Parathyroid adenoma (tissue), 2 donors: ENCODE measurements at regions not wholly inside any gene's neighbourhood (a gene's known extent, or its start where the extent isn't known, plus 50 kb on each side); places are given as distances from the start of the nearest gene placed in this dataset.

Source experiments
- H2AFZ ChIP-seq: fragments of 300-600 bp; sonication (generic); one replicate; pipeline ENCODE4 v1.7.0; 2017; ENCODE audit warnings: antibody characterized with exemption, mild to moderate bottlenecking
- H3K27ac ChIP-seq: fragments of 300-600 bp; sonication (generic); one replicate; pipeline ENCODE4 v1.7.0; 2017
- H3K27me3 ChIP-seq: fragments of 300-600 bp; sonication (generic); one replicate; pipeline ENCODE4 v1.7.0; 2017; ENCODE audit warnings: low read length; ENCODE audit not compliant: control insufficient read depth, insufficient read depth
- H3K36me3 ChIP-seq: fragments of 300-600 bp; sonication (generic); one replicate; pipeline ENCODE4 v1.7.0; 2017; ENCODE audit warnings: low read length; ENCODE audit not compliant: control insufficient read depth, insufficient read depth
- H3K4me1 ChIP-seq: fragments of 300-600 bp; sonication (generic); one replicate; pipeline ENCODE4 v1.7.0; 2017; ENCODE audit warnings: control low read depth
- H3K4me2 ChIP-seq: fragments of 300-600 bp; sonication (generic); one replicate; pipeline ENCODE4 v1.7.0; 2017; ENCODE audit warnings: low read length
- H3K4me3 ChIP-seq: fragments of 300-600 bp; sonication (generic); one replicate; pipeline ENCODE4 v1.7.0; 2017; ENCODE audit warnings: low read depth, low read length
- H3K79me2 ChIP-seq: fragments of 300-600 bp; sonication (generic); one replicate; pipeline ENCODE4 v1.7.0; 2017; ENCODE audit warnings: control low read depth
- H3K9ac ChIP-seq: fragments of 300-600 bp; sonication (generic); one replicate; pipeline ENCODE4 v1.7.0; 2017; ENCODE audit warnings: mild to moderate bottlenecking
- H3K9me3 ChIP-seq: fragments of 300-600 bp; sonication (generic); one replicate; pipeline ENCODE4 v1.7.0; 2017; ENCODE audit warnings: low read length; ENCODE audit not compliant: control insufficient read depth
- TF ChIP-seq, protein P1 (sequence below): fragments of 300-600 bp; sonication (generic); IDR thresholded peaks from one replicate; pipeline ENCODE4 v1.7.0; 2017; ENCODE audit warnings: antibody characterized with exemption, mild to moderate bottlenecking
- donor health status: primary hyperparathyroidism.

GRCh38 chr14:38350102-38350501, 94.2 kb upstream of the CLEC14A start:
- H3K27me3 ChIP-seq = no peaks in the 10 kb centered on the region
- no peaks in the 10 kb centered on the region for H3K79me2 ChIP-seq
- TF ChIP-seq, protein P1, sequence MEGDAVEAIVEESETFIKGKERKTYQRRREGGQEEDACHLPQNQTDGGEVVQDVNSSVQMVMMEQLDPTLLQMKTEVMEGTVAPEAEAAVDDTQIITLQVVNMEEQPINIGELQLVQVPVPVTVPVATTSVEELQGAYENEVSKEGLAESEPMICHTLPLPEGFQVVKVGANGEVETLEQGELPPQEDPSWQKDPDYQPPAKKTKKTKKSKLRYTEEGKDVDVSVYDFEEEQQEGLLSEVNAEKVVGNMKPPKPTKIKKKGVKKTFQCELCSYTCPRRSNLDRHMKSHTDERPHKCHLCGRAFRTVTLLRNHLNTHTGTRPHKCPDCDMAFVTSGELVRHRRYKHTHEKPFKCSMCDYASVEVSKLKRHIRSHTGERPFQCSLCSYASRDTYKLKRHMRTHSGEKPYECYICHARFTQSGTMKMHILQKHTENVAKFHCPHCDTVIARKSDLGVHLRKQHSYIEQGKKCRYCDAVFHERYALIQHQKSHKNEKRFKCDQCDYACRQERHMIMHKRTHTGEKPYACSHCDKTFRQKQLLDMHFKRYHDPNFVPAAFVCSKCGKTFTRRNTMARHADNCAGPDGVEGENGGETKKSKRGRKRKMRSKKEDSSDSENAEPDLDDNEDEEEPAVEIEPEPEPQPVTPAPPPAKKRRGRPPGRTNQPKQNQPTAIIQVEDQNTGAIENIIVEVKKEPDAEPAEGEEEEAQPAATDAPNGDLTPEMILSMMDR = no peak
- H3K9me3 ChIP-seq = no peaks in the 10 kb centered on the region
- no peak overlapping the region for H2AFZ ChIP-seq
- H3K27ac ChIP-seq = no peak overlapping the region
- H3K9ac ChIP-seq = no peak overlapping the region
- no peaks in the 10 kb centered on the region for H3K36me3 ChIP-seq
- H3K4me3 ChIP-seq = no peak overlapping the region
- no peaks in the 10 kb centered on the region for H3K4me1 ChIP-seq
- H3K4me2 ChIP-seq = no peak overlapping the region

DNA sequence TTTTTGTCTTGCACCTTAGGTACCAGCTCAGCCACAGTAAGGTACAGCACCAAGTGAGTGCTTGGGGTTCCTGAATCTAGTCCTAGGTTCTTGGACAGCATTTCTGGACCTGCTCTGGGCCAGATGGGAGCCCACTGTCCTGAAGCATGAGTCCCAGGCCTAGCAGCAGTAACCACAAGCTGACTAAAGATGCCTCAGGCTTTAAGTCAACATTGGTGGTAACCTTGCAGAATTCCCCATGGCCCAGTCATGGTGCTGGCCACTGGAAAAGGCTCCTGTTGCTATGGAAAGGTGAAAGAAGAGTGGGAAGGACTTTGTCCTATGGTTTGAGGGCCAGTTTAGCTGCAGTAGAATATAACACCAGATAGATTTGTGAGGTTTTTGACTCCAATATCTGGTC, 86.9 kb upstream of the CLEC14A start:
- H3K9ac ChIP-seq = no peak overlapping the region
- H3K4me3 ChIP-seq = no peak overlapping the region
- H3K27ac ChIP-seq = no peak overlapping the region
- H2AFZ ChIP-seq = no peak overlapping the region
- no peaks in the 10 kb centered on the region for H3K27me3 ChIP-seq
- no peaks in the 10 kb centered on the region for H3K9me3 ChIP-seq
- H3K4me2 ChIP-seq = no peak overlapping the region
- no peaks in the 10 kb centered on the region for H3K79me2 ChIP-seq
- H3K4me1 ChIP-seq = no peaks in the 10 kb centered on the region
- TF ChIP-seq, protein P1 = no peak
- H3K36me3 ChIP-seq = peaks cover 2% of the 10 kb centered on the region

GRCh38 chr14:38339696-38340095, 83.8 kb upstream of the CLEC14A start:
- no peak overlapping the region for H3K9ac ChIP-seq
- H3K27me3 ChIP-seq = no peaks in the 10 kb centered on the region
- no peak overlapping the region for H3K4me3 ChIP-seq
- H2AFZ ChIP-seq = no peak overlapping the region
- no peaks in the 10 kb centered on the region for H3K9me3 ChIP-seq
- H3K4me1 ChIP-seq = no peaks in the 10 kb centered on the region
- H3K4me2 ChIP-seq = no peak overlapping the region
- TF ChIP-seq, protein P1 = no peak
- no peak overlapping the region for H3K27ac ChIP-seq
- peaks cover 2% of the 10 kb centered on the region for H3K36me3 ChIP-seq
- H3K79me2 ChIP-seq = no peaks in the 10 kb centered on the region

DNA sequence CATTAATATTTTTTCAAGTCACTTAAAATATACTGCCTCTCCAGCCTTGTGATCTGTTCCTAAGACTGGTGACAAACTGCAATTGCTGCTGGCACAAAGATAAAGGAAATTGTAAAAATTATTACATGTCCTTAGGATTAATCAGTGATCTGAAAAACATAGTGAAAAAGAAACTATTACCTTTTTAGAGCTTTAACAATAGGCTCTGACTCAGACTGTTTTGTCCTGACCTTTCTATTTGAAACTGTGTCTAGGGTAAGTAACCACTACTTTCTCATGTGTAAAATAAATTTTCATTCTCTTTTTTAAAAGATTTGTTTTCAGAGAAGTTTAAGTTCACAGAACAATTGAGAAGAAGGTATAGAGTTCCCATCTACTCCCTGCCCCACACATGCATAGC, 80.4 kb upstream of the CLEC14A start:
- Histone ChIP-seq H3K4me3 (no peak overlapping the region), H3K27ac (no peak overlapping the region), H3K9me3 (no peaks in the 10 kb centered on the region), H3K36me3 (peaks cover 2% of the 10 kb centered on the region), H3K27me3 (no peaks in the 10 kb centered on the region), H2AFZ (no peak overlapping the region), H3K9ac (no peak overlapping the region), H3K79me2 (no peaks in the 10 kb centered on the region), H3K4me2 (no peak overlapping the region), H3K4me1 (no peaks in the 10 kb centered on the region)
- TF ChIP-seq, protein P1 = no peak

DNA sequence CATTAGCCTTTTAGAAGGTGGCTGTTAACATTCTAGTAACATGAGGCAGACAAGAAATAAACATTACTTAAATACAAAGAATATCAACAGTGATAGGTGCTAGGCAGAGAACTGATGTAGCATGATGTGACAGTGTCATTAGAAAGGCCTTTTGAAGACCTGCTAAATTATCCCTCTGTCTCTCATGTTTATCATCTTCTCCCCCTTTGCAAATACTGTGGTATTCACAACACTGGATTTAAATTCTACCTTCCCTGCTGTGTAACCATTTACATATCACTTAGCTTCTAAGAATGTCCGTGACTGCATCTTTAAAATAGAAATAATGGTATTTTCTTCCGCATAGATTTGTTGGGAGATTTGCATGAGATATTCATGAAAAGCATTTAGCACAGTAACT, 74.4 kb upstream of the CLEC14A start:
- Histone ChIP-seq H3K36me3 (no peaks in the 10 kb centered on the region), H2AFZ (no peak overlapping the region), H3K27me3 (no peaks in the 10 kb centered on the region), H3K79me2 (no peaks in the 10 kb centered on the region), H3K9ac (no peak overlapping the region), H3K4me3 (no peak overlapping the region), H3K4me2 (no peak overlapping the region), H3K27ac (no peak overlapping the region), H3K9me3 (no peaks in the 10 kb centered on the region), H3K4me1 (no peaks in the 10 kb centered on the region)
- TF ChIP-seq, protein P1 = no peak
